ENCODE measurements at regions not wholly inside any gene's neighbourhood (a gene's known extent, or its start where the extent isn't known, plus 50 kb on each side); places are given as distances from the start of the nearest gene placed in this dataset.

DNA sequence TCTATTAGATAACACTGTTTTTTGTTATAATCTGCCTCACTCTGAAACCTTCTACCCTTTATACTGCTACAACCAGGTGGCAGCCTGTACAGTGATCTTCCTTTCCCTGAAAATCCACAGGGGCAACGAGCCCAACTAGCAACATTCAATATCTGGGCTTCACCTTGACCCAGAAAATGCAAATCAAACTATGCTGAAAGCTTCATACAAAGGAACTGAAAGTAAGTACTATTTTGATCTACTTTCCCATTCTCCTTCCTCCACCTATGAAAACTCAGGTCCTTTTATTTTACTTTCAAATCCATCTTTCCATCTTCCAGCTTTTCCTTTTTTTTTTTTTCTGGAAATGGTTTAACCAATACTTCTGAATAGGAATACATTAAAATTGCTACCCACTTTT lies 175.8 kb upstream of the CCDC150 start:
- DNase-seq (ENCODE audit: low spot score) = no peak
- in situ Hi-C loops (cut with MboI; ENCODE audit: low sequenced_read_pairs, unreplicated experiment) = loop anchor here (5.0 to 25.0 kb wide), 3 partner anchors 121 to 376 kb away; no protein-coding TSS in a partner anchor
- TF ChIP-seq CTCF (IDR thresholded peaks at IDR 0.05; ENCODE audit: borderline replicate concordance, control extremely low read depth, extremely low read depth, insufficient read depth, missing control alignments) = no peak

DNA sequence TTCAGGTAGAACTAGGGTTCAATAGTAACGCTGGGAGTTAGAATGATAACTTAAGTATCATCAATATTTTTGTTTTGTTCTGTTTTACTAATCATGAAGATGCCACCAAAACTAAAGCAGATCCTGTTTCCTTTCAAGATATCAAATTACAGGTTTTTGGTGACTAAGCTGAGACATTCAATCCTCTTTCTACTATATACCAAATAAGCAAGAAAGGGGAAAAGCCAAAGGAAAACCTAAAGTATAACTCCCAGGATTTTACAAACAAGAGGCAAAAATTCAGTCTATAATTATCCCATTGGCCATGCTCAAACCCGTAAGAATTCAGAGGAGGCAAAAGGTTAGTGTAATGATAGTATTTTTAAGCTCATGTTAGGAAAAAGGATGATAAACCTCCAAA lies 175.2 kb upstream of the CCDC150 start:
- no peak for DNase-seq (ENCODE audit: low spot score)
- no peak for TF ChIP-seq CTCF (IDR thresholded peaks at IDR 0.05; ENCODE audit: borderline replicate concordance, control extremely low read depth, extremely low read depth, insufficient read depth, missing control alignments)
- in situ Hi-C loops (cut with MboI; ENCODE audit: low sequenced_read_pairs, unreplicated experiment) = loop anchor here (5.0 to 25.0 kb wide), 3 partner anchors 120 to 377 kb away; no protein-coding TSS in a partner anchor

- in situ Hi-C loops (cut with MboI; ENCODE audit: low sequenced_read_pairs, unreplicated experiment) = loop anchor here (10.0 to 25.0 kb wide), 2 partner anchors 118 to 379 kb away; no protein-coding TSS in a partner anchor
- DNase-seq (ENCODE audit: low spot score) = no peak
- TF ChIP-seq CTCF (IDR thresholded peaks at IDR 0.05; ENCODE audit: borderline replicate concordance, control extremely low read depth, extremely low read depth, insufficient read depth, missing control alignments) = no peak
Measured at GRCh38 chr2:196466581-196466980, 172.9 kb upstream of the CCDC150 start.

GRCh38 chr2:196468394-196468793 lies 171.1 kb upstream of the CCDC150 start:
- TF ChIP-seq CTCF (IDR thresholded peaks at IDR 0.05; ENCODE audit: borderline replicate concordance, control extremely low read depth, extremely low read depth, insufficient read depth, missing control alignments) = no peak
- in situ Hi-C loops (cut with MboI; ENCODE audit: low sequenced_read_pairs, unreplicated experiment) = loop anchor here (10.0 to 25.0 kb wide), 2 partner anchors 116 to 381 kb away; no protein-coding TSS in a partner anchor
- DNase-seq (ENCODE audit: low spot score) = no peak

DNA sequence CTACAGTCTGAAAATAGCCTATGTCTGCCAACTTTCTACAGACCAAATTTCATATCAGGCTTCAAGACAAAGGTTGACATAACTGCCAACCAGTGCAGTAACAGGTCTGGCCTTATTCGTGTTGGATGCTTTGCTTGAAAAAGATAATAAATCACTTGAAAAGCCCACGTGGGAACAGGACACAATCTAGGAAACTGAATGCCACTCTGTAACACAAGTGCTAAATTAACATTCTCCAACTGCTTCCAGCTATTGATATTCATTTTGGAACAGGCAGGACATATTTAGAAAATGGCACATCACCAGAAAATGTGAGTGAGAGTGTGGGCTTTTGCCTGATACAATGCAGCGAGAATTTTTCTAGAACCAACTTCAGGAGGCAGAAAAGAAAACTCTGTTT lies 165.9 kb upstream of the CCDC150 start:
- DNase-seq (ENCODE audit: low spot score) = no peak
- no peak for TF ChIP-seq CTCF (IDR thresholded peaks at IDR 0.05; ENCODE audit: borderline replicate concordance, control extremely low read depth, extremely low read depth, insufficient read depth, missing control alignments)
- in situ Hi-C loops (cut with MboI; ENCODE audit: low sequenced_read_pairs, unreplicated experiment) = loop anchor here (25.0 kb wide), 1 partner anchor 386 kb away; no protein-coding TSS in a partner anchor

- DNase-seq (ENCODE audit: low spot score) = no peak
- no peak for TF ChIP-seq CTCF (IDR thresholded peaks at IDR 0.05; ENCODE audit: borderline replicate concordance, control extremely low read depth, extremely low read depth, insufficient read depth, missing control alignments)
- in situ Hi-C loops (cut with MboI; ENCODE audit: low sequenced_read_pairs, unreplicated experiment) = no loop called here
Measured at GRCh38 chr2:196475611-196476010, 163.9 kb upstream of the CCDC150 start.

Data from GM13976 (cell line).